Esophagus mucosa (tissue), 1 donor: ENCODE measurements at regions not wholly inside any gene's neighbourhood (a gene's known extent, or its start where the extent isn't known, plus 50 kb on each side); places are given as distances from the start of the nearest gene placed in this dataset.
"Not testable (repeated sequence)": the region's sequence is repeated elsewhere in the genome, so short reads cannot be mapped to it uniquely, and the experiment has no call there.

Experiments used
- ATAC-seq: fragments of 200-7000 bp; cut with Tn5 transposase; one replicate; pipeline ENCODE4 v1.9.1; 2020
- donor health status: DM: yes; HTN: yes; CAD: no.

GRCh38 chr5:173413471-173413982 lies 85.3 kb upstream of the STC2 start:
- no peak for ATAC-seq

- no peak for ATAC-seq
These were observed 84.4 kb upstream of the STC2 start for GRCh38 chr5:173412566-173412965.

GRCh38 chr5:173411791-173412555 lies 83.8 kb upstream of the STC2 start:
- no peak for ATAC-seq

GRCh38 chr5:173410459-173411233 lies 82.4 kb upstream of the STC2 start:
- no peak for ATAC-seq

GRCh38 chr5:173408946-173409345 lies 80.7 kb upstream of the STC2 start:
- no peak for ATAC-seq

- ATAC-seq: no peak
These were observed 71.6 kb upstream of the STC2 start for GRCh38 chr5:173399851-173400250.

- ATAC-seq: no peak
These were observed 69.3 kb upstream of the STC2 start for GRCh38 chr5:173397516-173397915.

- no peak for ATAC-seq
These were observed 68.2 kb upstream of the STC2 start for GRCh38 chr5:173396311-173396993.

- ATAC-seq: no peak
These were observed 67.7 kb upstream of the STC2 start for GRCh38 chr5:173395933-173396308.

GRCh38 chr5:173395257-173395932 lies 67.2 kb upstream of the STC2 start:
- ATAC-seq: no peak

GRCh38 chr5:173394701-173395100 lies 66.5 kb upstream of the STC2 start:
- no peak for ATAC-seq

- no peak for ATAC-seq
These were observed 64.0 kb upstream of the STC2 start for GRCh38 chr5:173392172-173392571.

GRCh38 chr5:173391031-173391430 lies 62.8 kb upstream of the STC2 start:
- no peak for ATAC-seq

- not testable (repeated sequence) for ATAC-seq
These were observed 59.1 kb upstream of the STC2 start for GRCh38 chr5:173387293-173387692.

- ATAC-seq: peak; percentile 81
These were observed 57.7 kb upstream of the STC2 start for GRCh38 chr5:173385832-173386360.

- ATAC-seq: no peak
These were observed 55.5 kb upstream of the STC2 start for GRCh38 chr5:173383711-173384110.

- ATAC-seq: no peak
These were observed 50.5 kb upstream of the STC2 start for GRCh38 chr5:173378727-173379126.
